Vagina (tissue), 2 donors: ENCODE measurements at regions not wholly inside any gene's neighbourhood (a gene's known extent, or its start where the extent isn't known, plus 50 kb on each side); places are given as distances from the start of the nearest gene placed in this dataset.

Experiments used
- CTCF ChIP-seq, 3 experiments: fragments of 450-650 bp in 2 of 3; fragments of 200-600 bp in 1 of 3; sonication (generic) in 1 of 3; IDR thresholded peaks; one replicate each; pipeline ENCODE4 v1.5.1; 2017 to 2019; ENCODE audit warnings: antibody characterized with exemption in 3 of 3, mild to moderate bottlenecking in 2 of 3, moderate library complexity in 2 of 3
- POLR2A ChIP-seq, 2 donors: fragments of 450-650 bp; IDR thresholded peaks; one replicate each; pipeline ENCODE4 v1.6.1; 2017; ENCODE audit warnings: antibody characterized with exemption in 2 of 2, mild to moderate bottlenecking in 2 of 2, moderate library complexity in 2 of 2
- POLR2AphosphoS5 ChIP-seq, 2 donors: sonication (generic); formaldehyde crosslinking; IDR thresholded peaks; one replicate each; pipeline ENCODE4 v1.9.0; 2017; ENCODE audit warnings: antibody characterized with exemption in 2 of 2, mild to moderate bottlenecking in 2 of 2, low read depth in 1 of 2; ENCODE audit not compliant: insufficient read depth in 1 of 2

DNA sequence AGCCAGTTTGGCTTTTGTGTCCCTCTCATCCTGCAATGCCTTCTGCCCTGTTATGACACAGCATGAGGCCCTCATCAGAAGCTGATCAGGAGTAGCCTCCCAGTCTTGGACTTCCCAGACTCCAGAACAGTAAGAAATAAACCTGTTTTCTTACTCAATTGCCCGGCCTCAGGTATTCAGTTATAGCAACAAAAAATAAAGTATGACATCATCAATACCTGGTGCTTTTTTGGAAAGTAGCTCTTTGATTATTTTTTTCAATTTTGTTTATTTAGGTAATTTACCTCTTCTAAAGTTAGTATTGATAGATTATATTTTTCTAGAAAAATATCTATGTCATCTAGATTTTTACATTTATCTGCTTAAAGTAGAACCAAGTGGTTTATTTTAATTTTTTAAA is 112.8 kb upstream of the CES5A start:
- TF ChIP-seq CTCF (IDR thresholded peaks at IDR 0.05) = no peak
- TF ChIP-seq POLR2A (IDR thresholded peaks at IDR 0.05) = no peak
- TF ChIP-seq POLR2AphosphoS5 (IDR thresholded peaks at IDR 0.05; ENCODE audit: insufficient read depth in 1 of 2, low read depth in 1 of 2) = no peak
